ENCODE measurements at regions not wholly inside any gene's neighbourhood (a gene's known extent, or its start where the extent isn't known, plus 50 kb on each side); places are given as distances from the start of the nearest gene placed in this dataset.

- Histone ChIP-seq H3K27me3 (ENCODE audit: control insufficient read depth in 4 of 4, insufficient read depth in 4 of 4, low read length in 3 of 4) (no peaks in the 10 kb centered on the region), H3K36me3 (ENCODE audit: control insufficient read depth in 4 of 4, insufficient read depth in 3 of 4, low read depth in 1 of 4, low read length in 3 of 4) (no peaks in the 10 kb centered on the region), H3K9ac (ENCODE audit: low read depth in 1 of 2, low read length in 2 of 2) (no peak overlapping the region), H3K4me1 (ENCODE audit: control insufficient read depth in 4 of 4, insufficient read depth in 4 of 4, low read length in 3 of 4) (no peaks in the 10 kb centered on the region), H3K27ac (ENCODE audit: low read depth in 1 of 2, low read length in 2 of 2) (no peak overlapping the region), H3K9me3 (ENCODE audit: control insufficient read depth in 4 of 4, low read length in 3 of 4) (no peaks in the 10 kb centered on the region), H3K4me3 (ENCODE audit: low read depth in 1 of 3, low read length in 3 of 3) (no peak overlapping the region)
- TF ChIP-seq JUND (IDR thresholded peaks at IDR 0.05) = no peak
- no peak for TF ChIP-seq EGR1 (IDR thresholded peaks at IDR 0.05; ENCODE audit: low read depth in 2 of 2)
- no peak for TF ChIP-seq ATF3 (IDR thresholded peaks at IDR 0.05)
- TF ChIP-seq YY1 (IDR thresholded peaks at IDR 0.05) = no peak
- TF ChIP-seq GABPA (IDR thresholded peaks at IDR 0.05 in 1 of 2, conservative IDR thresholded peaks at IDR 0.05 in 1 of 2) = no peak
- TF ChIP-seq HNF4G (IDR thresholded peaks at IDR 0.05) = no peak
- no peak for TF ChIP-seq RXRA (IDR thresholded peaks at IDR 0.05)
- no peak for TF ChIP-seq FOXA2 (IDR thresholded peaks at IDR 0.05)
- no peak for TF ChIP-seq FOXA1 (IDR thresholded peaks at IDR 0.05)
- TF ChIP-seq ZBTB33 (IDR thresholded peaks at IDR 0.05) = no peak
- no peak for TF ChIP-seq SP1 (IDR thresholded peaks at IDR 0.05)
- TF ChIP-seq TAF1 (conservative IDR thresholded peaks at IDR 0.05) = no peak
- TF ChIP-seq REST (IDR thresholded peaks at IDR 0.05) = no peak
- TF ChIP-seq HNF4A (conservative IDR thresholded peaks at IDR 0.05) = no peak
- no peak for TF ChIP-seq NR2F2 (IDR thresholded peaks at IDR 0.05)
- TF ChIP-seq CTCF (IDR thresholded peaks at IDR 0.05; ENCODE audit: low read depth, low read length, missing input control) = no peak
- no peak for TF ChIP-seq RAD21 (IDR thresholded peaks at IDR 0.05)
- no peak for TF ChIP-seq MAX (IDR thresholded peaks at IDR 0.05)
- 70% methylated on average over 2 of the region's 2 CpGs for WGBS
- DNase-seq (ENCODE audit: low spot score) = no peak
Measured at GRCh38 chr3:106034313-106034712, 165.5 kb upstream of the CBLB start.

Measured in liver (tissue), 8 donors.